GM19438 (cell line): ENCODE measurements at regions not wholly inside any gene's neighbourhood (a gene's known extent, or its start where the extent isn't known, plus 50 kb on each side); places are given as distances from the start of the nearest gene placed in this dataset.

Source experiments
- ATAC-seq: cut with Tn5 transposase; IDR thresholded peaks from one replicate; pipeline ENCODE4 v1.9.1; 2021; ENCODE audit warnings: low read depth; ENCODE audit not compliant: unreplicated experiment

DNA sequence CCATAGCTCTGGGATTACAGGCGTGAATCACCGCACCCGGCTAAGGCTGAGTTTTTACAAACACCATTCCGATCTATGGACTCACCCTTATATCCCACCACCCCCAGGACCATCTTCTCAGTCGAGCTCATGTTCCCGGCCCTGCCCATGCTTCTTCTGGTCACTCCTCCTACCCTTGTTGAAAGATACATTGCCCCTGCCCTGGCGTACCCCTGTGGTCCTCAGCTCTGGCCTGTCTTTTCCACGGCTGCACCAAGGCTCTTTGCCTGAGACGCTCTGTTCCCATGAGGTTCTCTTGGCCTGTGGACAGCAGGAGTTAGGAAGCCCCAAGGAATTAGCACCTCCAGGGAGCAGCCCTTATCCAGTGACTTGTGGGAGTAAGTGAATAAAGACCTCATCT is 379.4 kb upstream of the TNRC6C start:
- no peak for ATAC-seq

DNA sequence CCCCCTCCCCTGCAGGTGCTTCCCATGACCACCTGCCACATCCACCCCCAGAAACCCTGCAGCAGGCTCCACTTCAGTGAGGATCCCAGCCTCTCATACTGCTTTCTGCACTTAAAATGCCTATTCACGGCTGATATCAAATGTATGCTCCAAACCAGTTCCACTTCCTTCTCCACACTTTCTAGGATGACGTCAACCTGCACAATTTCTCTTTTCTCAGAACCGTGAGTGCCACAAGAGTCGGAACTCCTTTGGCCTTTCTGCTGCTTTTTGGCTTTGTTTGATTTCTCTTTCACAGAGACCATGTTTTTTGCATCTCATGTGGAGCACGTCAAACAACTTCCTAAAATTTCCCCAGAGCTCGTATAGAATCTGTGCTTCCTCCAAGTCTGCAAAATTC is 378.8 kb upstream of the TNRC6C start:
- no peak for ATAC-seq

DNA sequence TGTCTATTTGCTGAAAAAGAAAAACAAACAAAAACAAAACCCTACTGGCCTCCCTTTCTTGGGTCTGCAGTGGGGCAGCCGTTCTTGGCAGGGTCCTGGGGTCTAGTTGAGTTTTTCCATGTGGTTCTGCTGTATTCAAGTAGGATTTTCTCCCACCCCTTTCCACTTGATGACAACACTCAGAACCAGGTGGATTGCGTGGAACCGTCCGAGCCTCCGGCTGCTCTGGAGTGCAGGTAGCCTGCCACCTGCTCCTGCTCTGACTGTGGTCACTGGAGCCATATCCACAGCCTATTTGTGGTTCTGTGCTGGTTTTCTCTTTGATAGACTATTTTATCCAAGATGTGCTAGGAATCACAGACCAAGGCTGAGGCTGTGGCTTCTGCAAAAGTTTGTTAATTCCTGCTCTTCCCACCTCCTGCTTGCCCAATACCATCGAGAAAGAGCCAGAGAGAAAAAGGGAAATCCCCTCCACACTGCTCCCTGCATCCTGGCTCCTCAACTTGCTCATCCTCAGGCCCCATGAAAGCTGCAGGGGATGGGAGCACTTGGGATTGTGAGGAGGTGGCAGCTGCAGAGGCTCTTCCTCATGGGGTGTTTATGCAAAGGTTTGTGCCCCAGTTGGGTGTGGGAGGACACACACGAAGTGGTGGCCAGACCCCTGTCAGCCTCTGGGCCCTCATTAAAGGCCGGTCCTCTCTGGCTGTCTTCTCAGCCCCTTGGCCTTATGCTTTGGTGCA is 377.8 kb upstream of the TNRC6C start:
- no peak for ATAC-seq

DNA sequence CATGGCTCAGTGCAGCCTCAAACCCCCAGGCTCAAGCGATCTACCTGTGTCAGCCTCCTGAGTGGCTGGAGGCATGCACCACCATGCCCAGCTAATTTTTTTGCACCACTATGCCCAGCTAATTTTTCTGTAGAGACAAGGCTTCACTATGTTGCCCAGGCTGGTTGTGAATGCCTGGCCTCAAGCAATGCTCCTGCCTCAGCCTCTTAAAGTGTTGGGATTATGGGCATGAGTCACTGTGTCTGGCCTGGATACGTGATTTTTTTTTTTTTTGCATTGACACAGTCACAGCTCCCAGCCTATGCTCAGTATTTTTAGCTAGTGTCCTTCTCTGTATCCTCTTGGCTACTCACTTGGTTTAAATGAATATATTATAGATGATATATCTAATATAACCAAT is 377.0 kb upstream of the TNRC6C start:
- no peak for ATAC-seq

DNA sequence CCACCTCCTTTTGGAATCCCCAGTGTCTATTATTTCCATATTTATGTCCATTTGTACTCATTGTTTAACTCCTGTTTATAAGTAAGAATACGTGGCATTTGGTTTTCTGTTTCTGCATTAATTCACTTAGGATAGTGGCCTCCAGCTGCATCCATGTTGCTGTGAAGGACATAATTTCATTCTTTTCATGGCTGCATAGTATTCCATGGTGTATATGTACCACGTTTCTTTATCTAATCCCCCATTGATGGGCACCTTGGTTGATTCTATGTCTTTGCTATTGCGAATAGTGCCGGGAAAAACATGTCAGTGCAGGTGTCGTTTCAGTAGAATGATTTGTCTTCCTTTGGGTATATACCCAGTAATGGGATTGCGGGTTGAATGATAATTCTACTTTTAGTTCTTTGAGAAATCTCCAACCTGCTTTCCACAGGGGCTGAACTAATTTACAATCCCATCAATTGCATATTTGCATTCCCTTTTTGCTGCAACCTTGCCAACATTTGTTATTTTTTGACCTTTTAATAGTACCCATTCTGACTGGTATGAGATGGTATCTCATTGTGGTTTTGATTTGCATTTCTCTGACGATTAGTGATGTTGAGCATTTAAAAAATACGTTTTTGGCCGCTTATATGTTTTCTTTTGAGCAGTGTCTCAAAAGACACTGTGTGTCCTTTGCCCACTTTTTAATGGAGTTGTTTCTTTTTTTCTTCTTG is 373.2 kb upstream of the TNRC6C start:
- ATAC-seq: no peak

DNA sequence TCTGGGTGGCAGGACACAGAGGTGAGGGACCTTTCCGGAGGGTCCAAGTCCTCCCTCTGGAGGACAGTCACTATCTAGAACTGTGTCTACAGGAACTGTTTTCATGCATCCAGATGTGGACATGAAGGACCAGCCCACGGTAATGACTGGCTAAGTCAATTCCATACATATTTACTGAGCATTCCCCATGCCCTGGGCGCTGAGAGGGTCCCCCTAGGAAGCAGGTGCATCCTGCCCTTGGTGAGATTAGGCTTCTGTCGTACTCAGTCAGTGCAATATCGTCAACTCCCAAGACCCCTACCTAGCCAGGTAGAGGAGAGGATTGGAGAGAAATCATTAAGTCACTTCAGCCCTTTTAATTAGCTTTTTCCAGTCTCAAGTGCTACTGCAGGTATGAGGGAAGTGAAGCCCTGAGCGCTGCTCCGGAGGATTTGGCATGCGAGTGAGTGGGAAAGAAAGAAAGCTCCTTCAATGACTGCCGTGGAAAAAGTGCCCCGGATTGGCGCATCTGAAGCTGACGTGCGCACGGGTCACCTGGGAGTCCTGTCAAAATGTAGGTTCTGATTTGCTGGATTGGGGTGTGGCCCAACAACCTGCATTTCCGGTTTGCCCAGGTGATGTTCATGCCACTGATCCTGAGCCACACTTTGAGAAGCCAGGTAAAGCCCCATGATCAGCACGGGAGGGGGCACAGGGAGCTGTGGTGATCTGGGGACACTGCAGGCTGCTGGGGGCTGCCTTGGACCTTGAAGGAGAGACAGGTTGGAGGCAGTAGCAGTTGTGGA is 367.4 kb upstream of the TNRC6C start:
- no peak for ATAC-seq

DNA sequence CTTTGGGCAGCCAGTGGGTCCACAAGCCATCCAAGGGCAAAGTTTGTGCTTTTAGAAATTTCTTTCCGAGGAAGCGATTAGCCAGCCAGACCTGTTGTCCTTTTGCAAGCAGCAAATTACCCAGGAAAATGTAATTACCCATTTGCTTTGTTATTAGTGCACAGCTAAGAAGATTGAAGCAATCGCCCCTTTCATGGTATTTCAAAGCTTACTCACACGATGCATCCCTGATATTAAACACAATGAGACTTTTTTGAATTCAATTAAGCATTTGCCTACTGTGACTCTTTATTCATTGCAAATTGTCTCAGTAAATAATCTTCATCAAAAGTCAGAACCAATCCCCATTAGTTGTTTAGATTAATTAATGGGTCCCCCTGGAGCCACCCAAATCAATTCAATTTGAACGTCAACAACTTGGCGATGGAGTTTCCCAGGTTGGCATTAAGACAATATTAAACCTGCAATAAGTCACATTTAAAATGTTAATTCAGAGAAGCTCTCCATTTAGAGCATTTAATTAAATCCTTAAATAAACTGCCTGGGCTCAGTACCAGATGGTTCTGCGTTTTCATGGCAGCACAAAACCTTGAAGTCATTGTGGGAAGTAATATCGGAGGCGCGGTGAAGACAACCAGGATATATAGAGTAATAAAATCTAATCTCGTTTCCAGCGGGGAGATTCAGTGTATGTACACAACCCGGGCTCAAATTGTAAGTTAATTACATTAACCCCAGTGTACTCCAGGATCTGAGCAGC is 366.2 kb upstream of the TNRC6C start:
- ATAC-seq: no peak

DNA sequence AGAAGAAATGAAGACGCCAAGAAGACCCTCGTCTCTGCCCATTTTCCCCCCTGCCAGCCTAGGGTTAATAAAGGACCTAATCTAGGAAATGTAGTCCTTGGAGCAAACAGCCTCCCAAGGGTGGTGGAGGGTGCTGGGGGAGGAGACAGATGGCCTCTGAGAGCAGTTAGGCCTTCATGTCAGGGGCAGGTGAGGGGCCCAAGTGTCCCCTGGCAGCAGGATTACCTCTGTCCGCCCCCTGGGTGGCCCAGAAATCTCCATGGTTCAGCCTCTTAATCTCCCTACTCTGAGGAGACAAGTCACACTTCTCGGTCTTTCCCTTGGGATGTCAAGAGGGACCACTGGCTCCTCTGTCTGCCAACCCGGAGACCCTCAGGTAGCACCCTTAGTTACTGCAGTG is 365.4 kb upstream of the TNRC6C start:
- ATAC-seq: no peak

DNA sequence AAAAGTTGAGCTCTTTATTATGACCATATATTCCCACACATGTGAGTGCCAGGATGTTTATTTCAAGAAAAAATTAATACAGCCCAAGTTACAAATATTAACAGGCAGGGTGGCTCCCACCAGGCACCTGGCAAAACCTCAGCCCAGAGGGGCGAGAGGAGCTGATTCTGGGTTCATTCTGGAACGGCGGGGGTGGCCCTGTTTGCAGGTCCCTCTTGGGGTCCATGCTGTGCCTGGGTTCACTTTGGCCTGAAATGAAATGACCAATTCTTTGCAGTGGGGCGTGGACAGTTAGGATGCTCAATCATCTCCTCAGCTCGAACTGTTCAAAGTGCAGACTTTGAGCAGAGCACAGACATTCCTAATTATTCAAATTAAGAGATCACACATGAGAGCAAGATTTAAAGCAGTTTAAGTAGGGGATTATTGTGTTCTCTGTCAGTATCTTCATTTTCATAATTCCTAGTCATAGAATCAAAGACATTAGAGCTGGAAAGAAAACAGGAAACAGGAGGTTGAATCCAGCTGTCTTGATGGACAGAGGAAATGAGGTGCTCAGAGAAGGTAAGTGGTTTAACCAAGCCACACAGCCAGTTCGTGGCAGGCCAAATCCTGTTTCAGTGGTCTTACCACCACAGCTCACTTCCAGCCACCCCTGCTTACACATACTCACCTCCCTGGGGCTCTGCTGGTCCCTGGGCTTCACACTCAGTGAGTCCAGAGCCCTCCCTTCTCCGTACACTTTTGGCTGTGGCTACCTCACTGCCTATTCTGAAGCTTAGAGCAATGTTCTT is 363.9 kb upstream of the TNRC6C start:
- ATAC-seq: no peak

DNA sequence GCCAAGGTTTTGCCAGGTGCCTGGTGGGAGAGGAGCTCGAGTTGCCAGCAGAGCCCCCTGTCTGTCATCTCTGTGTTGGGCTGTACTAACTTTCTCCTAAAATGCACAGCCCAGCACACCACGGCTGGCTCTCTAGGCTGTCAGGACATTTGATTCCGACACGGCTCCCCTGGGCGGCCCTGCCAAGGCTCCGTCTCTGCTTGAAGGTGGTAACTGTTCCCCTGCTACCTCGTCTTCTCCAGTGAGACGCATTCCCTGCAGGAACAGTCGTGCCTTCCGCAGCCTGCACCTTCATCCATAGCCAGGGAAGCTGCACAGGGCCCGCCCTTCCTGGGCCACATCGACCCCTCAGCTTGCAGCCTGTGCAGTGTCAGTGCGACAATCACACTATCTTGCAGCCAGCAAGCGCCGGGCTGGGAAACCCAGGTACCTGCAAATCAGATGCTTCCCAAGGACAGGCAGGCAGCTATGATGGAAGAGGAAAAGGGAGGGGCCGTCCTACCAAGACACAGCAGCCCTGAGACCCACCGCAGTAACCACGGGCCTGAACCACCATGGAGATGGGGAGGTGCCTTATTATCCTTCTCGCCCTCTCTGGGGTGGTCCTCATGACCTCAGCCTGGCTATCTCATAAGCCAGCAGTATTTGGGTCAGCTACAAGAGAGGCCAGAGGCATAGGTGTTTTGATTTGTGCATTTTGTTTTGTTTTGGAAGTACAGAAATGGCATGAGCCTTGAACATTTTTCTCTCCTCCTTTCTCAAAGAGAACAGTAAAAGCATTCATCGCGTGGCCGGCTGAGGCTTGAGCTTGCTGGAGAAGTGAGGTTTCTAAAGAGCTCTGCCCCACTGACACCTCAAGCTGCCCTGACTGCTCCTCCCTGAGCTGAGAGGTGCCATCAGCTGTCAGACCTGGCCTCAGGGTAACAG is 361.7 kb upstream of the TNRC6C start:
- no peak for ATAC-seq

DNA sequence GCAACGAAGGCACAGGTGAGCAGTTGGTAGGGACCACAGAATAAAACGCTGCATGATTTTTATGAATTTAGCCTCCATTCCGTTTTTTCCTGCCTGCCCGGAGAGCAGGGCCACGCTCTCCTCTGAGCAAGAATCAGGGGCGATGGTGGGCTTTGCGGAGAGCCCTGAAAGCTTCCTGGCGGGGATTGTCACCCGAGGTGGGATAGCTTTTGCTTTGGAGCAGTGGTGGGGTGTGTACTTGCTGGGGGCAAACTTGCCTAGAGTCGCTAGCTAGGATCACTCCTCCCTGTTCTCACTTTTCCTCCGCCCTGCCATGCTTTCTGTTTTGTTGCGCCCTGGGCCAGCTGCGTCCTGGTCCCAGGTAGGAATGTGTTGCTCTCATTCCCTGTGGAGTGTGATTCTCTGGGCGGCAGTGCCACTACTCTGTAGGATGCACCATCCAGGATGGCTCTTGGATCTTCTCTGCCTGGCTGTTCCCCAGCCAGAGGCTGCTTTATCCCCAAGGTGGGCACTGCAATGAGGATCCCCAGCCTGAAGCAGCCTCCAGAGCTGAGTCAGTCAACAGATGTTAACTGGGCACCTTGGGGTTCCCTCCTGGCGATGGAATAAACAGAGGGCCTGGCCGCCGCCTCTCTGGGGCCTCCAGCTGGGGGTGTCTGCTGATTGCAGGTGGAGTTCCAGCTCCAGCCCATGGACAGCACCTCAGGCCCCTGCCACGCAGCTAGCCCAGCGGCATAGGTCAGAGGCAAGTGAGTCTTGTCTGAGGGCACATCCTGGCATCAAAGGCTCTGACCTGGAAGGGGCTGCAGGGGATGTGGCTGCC is 360.9 kb upstream of the TNRC6C start:
- no peak for ATAC-seq

DNA sequence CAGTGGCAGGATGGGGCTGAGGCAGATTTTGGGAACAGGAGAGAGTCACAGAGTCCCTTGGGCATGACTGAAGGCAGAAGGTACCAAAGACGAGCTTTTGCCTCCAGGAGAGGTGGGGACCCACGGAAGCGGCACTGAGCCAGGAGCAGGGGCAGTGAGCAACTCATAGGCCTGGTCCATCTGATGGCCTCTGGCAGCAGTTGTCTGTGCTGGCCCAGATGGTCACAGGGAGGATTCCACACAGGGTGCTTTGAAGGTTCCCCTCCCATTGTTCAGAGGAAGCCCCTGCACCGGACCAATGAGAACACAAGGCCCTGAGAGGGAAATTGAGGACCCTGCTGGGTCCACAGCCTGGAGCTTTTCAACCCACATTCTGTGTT is 360.3 kb upstream of the TNRC6C start:
- ATAC-seq: no peak

DNA sequence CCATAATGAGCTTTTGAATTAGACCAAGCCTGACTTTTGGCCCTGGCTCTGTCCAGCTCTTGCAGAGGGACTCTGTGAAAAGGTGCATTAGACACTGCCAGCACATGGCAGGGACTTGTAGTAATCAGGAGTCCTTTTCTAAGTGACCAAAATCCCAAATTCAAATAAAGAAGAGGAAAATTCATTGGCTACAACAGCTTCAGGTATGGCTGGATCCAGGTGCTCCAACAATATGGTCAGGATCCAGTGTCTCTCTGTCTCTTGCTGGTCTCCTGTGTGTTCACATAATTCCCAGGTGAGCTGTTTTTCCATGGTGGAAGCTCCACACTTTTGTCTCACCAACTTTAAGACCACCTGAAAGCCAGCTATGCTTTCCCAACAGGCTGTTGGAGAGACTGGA is 358.8 kb upstream of the TNRC6C start:
- no peak for ATAC-seq

DNA sequence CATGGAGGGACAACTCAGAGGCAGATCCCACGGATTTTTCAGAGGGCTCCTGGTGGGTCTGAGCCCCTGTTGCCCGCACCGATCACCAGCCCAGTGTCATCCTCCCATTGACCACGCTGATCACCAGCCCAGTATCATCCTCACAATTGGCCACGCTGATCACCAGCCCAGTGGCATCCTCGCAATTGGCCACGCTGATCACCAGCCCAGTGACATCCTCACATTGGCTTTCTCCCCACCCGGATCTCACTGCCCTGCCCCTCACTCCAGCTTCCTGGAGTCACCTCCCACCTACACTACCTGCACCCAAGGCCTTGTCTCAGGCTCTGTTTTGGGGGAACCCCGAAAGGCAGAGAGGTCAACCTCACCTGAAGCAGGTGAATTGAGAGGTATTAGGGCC is 358.2 kb upstream of the TNRC6C start:
- ATAC-seq: no peak

DNA sequence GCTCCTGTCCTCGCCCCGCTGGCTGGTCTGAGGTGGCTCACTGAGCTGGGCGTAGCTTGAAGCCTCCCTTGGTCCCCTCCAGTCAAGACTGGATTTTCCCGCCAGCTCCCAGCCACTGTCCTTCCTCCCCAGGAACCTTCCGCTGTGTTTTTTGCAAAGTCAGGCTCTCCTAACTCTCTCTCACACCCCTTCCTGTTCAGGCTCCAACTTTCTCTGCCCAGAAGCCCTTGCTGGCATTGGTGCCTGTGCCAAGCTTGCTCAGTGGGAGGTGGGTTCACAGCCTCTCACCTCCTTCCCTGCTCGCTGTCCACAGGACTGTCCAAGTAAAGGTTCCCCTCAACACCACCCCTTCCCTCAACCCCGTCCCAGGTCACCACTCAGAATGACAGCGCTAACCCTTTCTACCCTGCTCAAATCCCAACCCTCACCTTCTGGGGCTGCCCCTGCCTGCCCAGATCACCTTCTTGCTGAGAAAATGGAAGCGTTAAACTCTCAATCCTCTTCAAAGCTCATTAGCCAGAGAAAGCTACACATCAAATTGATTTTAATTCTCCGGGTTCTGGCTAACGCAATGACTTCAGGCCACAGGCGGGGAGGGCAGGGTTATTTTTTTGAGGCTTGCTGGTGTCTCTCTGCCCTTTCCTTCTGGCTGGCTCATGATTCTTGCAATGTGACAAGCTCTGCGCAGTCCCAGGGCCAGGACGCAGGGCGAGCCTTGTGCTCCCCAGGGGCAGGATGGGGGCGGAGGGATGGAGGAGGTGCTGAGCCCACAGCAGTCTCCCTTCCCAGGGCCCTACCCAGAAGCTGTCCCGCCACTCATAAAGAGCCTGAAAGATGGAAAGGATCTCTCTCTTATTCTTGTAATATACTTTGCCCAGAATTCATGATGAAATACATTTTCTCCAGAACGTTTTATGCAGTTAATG is 357.2 kb upstream of the TNRC6C start:
- no peak for ATAC-seq

DNA sequence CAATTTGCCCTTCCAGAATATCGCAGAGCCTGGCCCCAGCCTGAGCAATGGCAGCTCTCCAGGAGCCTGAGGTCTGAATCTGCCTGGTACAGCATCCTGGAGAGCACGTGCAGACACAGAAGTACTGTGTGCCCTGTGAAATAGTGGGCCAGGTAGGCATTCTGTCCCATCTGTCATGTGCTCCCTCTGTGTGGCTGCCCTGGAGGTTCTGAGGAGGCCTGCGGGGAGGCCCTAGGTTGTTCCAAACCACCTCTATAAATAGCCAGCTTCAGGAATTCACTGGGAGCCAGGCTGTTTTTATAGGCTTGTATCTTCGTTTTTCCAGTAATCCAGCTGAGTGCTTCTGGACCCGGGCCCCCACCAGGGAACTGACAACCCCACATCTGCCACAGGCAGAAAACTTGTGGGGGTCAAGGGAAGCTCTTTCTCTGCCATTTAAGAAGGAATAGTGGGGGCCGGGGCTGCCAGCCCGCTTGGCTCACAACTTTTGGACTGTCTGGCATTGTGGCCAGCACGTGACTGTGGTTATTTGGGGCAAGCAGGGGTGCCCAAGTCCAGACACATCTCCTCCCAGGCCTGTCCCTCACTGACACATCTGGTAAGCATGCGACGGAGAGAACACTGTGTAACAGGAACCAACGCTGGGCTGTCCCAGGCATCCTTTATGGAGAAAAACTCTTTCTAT is 356.3 kb upstream of the TNRC6C start:
- ATAC-seq: no peak
